ENCODE measurements at regions not wholly inside any gene's neighbourhood (a gene's known extent, or its start where the extent isn't known, plus 50 kb on each side); places are given as distances from the start of the nearest gene placed in this dataset.

- Mint-ChIP-seq H3K27ac (no peak overlapping the region), H3K36me3 (no peaks in the 10 kb centered on the region), H3K27me3 (peaks cover 3 to 5% of the 10 kb centered on the region in 2 donors), H3K4me1 (no peaks in the 10 kb centered on the region), H3K4me3 (no peak overlapping the region), H3K9me3 (no peaks in the 10 kb centered on the region)
- no peak for DNase-seq
- Histone ChIP-seq H3K4me1 (ENCODE audit: insufficient read depth, low read length) (no peaks in the 10 kb centered on the region), H3K9me3 (ENCODE audit: low read length) (no peaks in the 10 kb centered on the region), H3K27ac (ENCODE audit: low read depth, low read length) (no peak overlapping the region), H3K27me3 (ENCODE audit: insufficient read depth, low read length, poor library complexity, severe bottlenecking) (no peaks in the 10 kb centered on the region), H3K36me3 (ENCODE audit: insufficient read depth, low read length) (no peaks in the 10 kb centered on the region), H3K4me3 (ENCODE audit: low read length) (no peak overlapping the region)
- POLR2A ChIA-PET = no interaction called here
- CTCF ChIA-PET = no interaction called here
Measured at GRCh38 chr12:59388694-59389093, 207.1 kb upstream of the SLC16A7 start.

- Histone ChIP-seq H3K4me1 (ENCODE audit: insufficient read depth, low read length) (no peaks in the 10 kb centered on the region), H3K4me3 (ENCODE audit: low read length) (no peak overlapping the region), H3K36me3 (ENCODE audit: insufficient read depth, low read length) (no peaks in the 10 kb centered on the region), H3K9me3 (ENCODE audit: low read length) (no peaks in the 10 kb centered on the region), H3K27me3 (ENCODE audit: insufficient read depth, low read length, poor library complexity, severe bottlenecking) (no peaks in the 10 kb centered on the region), H3K27ac (ENCODE audit: low read depth, low read length) (no peak overlapping the region)
- no peak overlapping the region for H3K4me3 Mint-ChIP-seq
- peaks cover 0 to 2% (median 0%) of the 10 kb centered on the region in 3 donors for H3K4me1 Mint-ChIP-seq
- ChIA-PET POLR2A (no interaction called here), CTCF (no interaction called here)
- no peaks in the 10 kb centered on the region for H3K36me3 Mint-ChIP-seq
- no peak for DNase-seq
- H3K27me3 Mint-ChIP-seq = peaks cover 3 to 5% of the 10 kb centered on the region in 2 donors
- no peaks in the 10 kb centered on the region for H3K9me3 Mint-ChIP-seq
- H3K27ac Mint-ChIP-seq = no peak overlapping the region
Measured at GRCh38 chr12:59388176-59388575, 207.7 kb upstream of the SLC16A7 start.

GRCh38 chr12:59386236-59386635 is 209.6 kb upstream of the SLC16A7 start:
- ChIA-PET POLR2A (no interaction called here), CTCF (no interaction called here)
- Mint-ChIP-seq H3K27me3 (peaks cover 2 to 5% of the 10 kb centered on the region in 2 donors), H3K27ac (no peak overlapping the region), H3K4me1 (peaks cover 0 to 8% (median 4%) of the 10 kb centered on the region in 3 donors), H3K4me3 (no peak overlapping the region), H3K9me3 (no peaks in the 10 kb centered on the region), H3K36me3 (no peaks in the 10 kb centered on the region)
- Histone ChIP-seq H3K27me3 (ENCODE audit: insufficient read depth, low read length, poor library complexity, severe bottlenecking) (no peaks in the 10 kb centered on the region), H3K9me3 (ENCODE audit: low read length) (no peaks in the 10 kb centered on the region), H3K4me1 (ENCODE audit: insufficient read depth, low read length) (no peaks in the 10 kb centered on the region), H3K36me3 (ENCODE audit: insufficient read depth, low read length) (no peaks in the 10 kb centered on the region), H3K27ac (ENCODE audit: low read depth, low read length) (no peak overlapping the region), H3K4me3 (ENCODE audit: low read length) (no peak overlapping the region)
- no peak for DNase-seq

- no peaks in the 10 kb centered on the region for H3K9me3 ChIP-seq (ENCODE audit: low read length)
- no peaks in the 10 kb centered on the region for H3K36me3 ChIP-seq (ENCODE audit: insufficient read depth, low read length)
- Mint-ChIP-seq H3K27me3 (no peaks in the 10 kb centered on the region), H3K4me3 (peak overlapping the region in 2 of 7 donors; percentile 1 to 69), H3K9me3 (no peaks in the 10 kb centered on the region), H3K36me3 (no peaks in the 10 kb centered on the region), H3K4me1 (peaks cover 0 to 8% (median 4%) of the 10 kb centered on the region in 3 donors), H3K27ac (no peak overlapping the region)
- no peaks in the 10 kb centered on the region for H3K4me1 ChIP-seq (ENCODE audit: insufficient read depth, low read length)
- no peaks in the 10 kb centered on the region for H3K27me3 ChIP-seq (ENCODE audit: insufficient read depth, low read length, poor library complexity, severe bottlenecking)
- CTCF ChIA-PET = no interaction called here
- DNase-seq = no peak
- POLR2A ChIA-PET = no interaction called here
- no peak overlapping the region for H3K4me3 ChIP-seq (ENCODE audit: low read length)
- no peak overlapping the region for H3K27ac ChIP-seq (ENCODE audit: low read depth, low read length)
Measured at GRCh38 chr12:59383079-59383822, 212.6 kb upstream of the SLC16A7 start.

- H3K27ac Mint-ChIP-seq = no peak overlapping the region
Measured at GRCh38 chr12:59382282-59383078, 213.3 kb upstream of the SLC16A7 start.

GRCh38 chr12:59381106-59381505 is 214.7 kb upstream of the SLC16A7 start:
- H3K27ac Mint-ChIP-seq = no peak overlapping the region
- H3K9me3 Mint-ChIP-seq = no peaks in the 10 kb centered on the region
- no peaks in the 10 kb centered on the region for H3K27me3 Mint-ChIP-seq
- Histone ChIP-seq H3K4me3 (ENCODE audit: low read length) (no peak overlapping the region), H3K27ac (ENCODE audit: low read depth, low read length) (no peak overlapping the region), H3K4me1 (ENCODE audit: insufficient read depth, low read length) (no peaks in the 10 kb centered on the region), H3K27me3 (ENCODE audit: insufficient read depth, low read length, poor library complexity, severe bottlenecking) (no peaks in the 10 kb centered on the region), H3K9me3 (ENCODE audit: low read length) (no peaks in the 10 kb centered on the region), H3K36me3 (ENCODE audit: insufficient read depth, low read length) (no peaks in the 10 kb centered on the region)
- H3K36me3 Mint-ChIP-seq = no peaks in the 10 kb centered on the region
- no peak overlapping the region for H3K4me3 Mint-ChIP-seq
- ChIA-PET POLR2A (no interaction called here), CTCF (no interaction called here)
- DNase-seq = no peak
- H3K4me1 Mint-ChIP-seq = peaks cover 0 to 8% (median 4%) of the 10 kb centered on the region in 3 donors

More at GRCh38 chr12:59382282-59383078, 213.3 kb upstream of the SLC16A7 start:
- Histone ChIP-seq H3K27ac (ENCODE audit: low read depth, low read length) (no peak overlapping the region), H3K4me1 (ENCODE audit: insufficient read depth, low read length) (no peaks in the 10 kb centered on the region), H3K36me3 (ENCODE audit: insufficient read depth, low read length) (no peaks in the 10 kb centered on the region), H3K27me3 (ENCODE audit: insufficient read depth, low read length, poor library complexity, severe bottlenecking) (no peaks in the 10 kb centered on the region), H3K9me3 (ENCODE audit: low read length) (no peaks in the 10 kb centered on the region), H3K4me3 (ENCODE audit: low read length) (no peak overlapping the region)
- no peaks in the 10 kb centered on the region for H3K27me3 Mint-ChIP-seq
- H3K9me3 Mint-ChIP-seq = no peaks in the 10 kb centered on the region
- peak overlapping the region in 2 of 7 donors; percentile 1 to 69 for H3K4me3 Mint-ChIP-seq
- H3K4me1 Mint-ChIP-seq = peaks cover 0 to 8% (median 4%) of the 10 kb centered on the region in 3 donors
- DNase-seq = no peak
- CTCF ChIA-PET = no interaction called here
- POLR2A ChIA-PET = no interaction called here
- no peaks in the 10 kb centered on the region for H3K36me3 Mint-ChIP-seq

GRCh38 chr12:59375633-59376032 is 220.2 kb upstream of the SLC16A7 start:
- Mint-ChIP-seq H3K27ac (no peak overlapping the region), H3K9me3 (no peaks in the 10 kb centered on the region), H3K4me1 (no peaks in the 10 kb centered on the region), H3K4me3 (no peak overlapping the region), H3K27me3 (peaks cover 0 to 4% of the 10 kb centered on the region in 2 donors), H3K36me3 (no peaks in the 10 kb centered on the region)
- POLR2A ChIA-PET = no interaction called here
- H3K4me1 ChIP-seq (ENCODE audit: insufficient read depth, low read length) = no peaks in the 10 kb centered on the region
- no peaks in the 10 kb centered on the region for H3K27me3 ChIP-seq (ENCODE audit: insufficient read depth, low read length, poor library complexity, severe bottlenecking)
- H3K36me3 ChIP-seq (ENCODE audit: insufficient read depth, low read length) = no peaks in the 10 kb centered on the region
- H3K27ac ChIP-seq (ENCODE audit: low read depth, low read length) = no peak overlapping the region
- no peak for DNase-seq
- H3K4me3 ChIP-seq (ENCODE audit: low read length) = no peak overlapping the region
- CTCF ChIA-PET = no interaction called here
- no peaks in the 10 kb centered on the region for H3K9me3 ChIP-seq (ENCODE audit: low read length)

GRCh38 chr12:59374783-59375182 is 221.0 kb upstream of the SLC16A7 start:
- no peak overlapping the region for H3K4me3 ChIP-seq (ENCODE audit: low read length)
- H3K27ac Mint-ChIP-seq = no peak overlapping the region
- peaks cover 0 to 4% of the 10 kb centered on the region in 2 donors for H3K27me3 Mint-ChIP-seq
- no peaks in the 10 kb centered on the region for H3K4me1 ChIP-seq (ENCODE audit: insufficient read depth, low read length)
- no peak overlapping the region for H3K4me3 Mint-ChIP-seq
- H3K9me3 Mint-ChIP-seq = no peaks in the 10 kb centered on the region
- H3K4me1 Mint-ChIP-seq = no peaks in the 10 kb centered on the region
- ChIA-PET POLR2A (no interaction called here), CTCF (no interaction called here)
- H3K27me3 ChIP-seq (ENCODE audit: insufficient read depth, low read length, poor library complexity, severe bottlenecking) = no peaks in the 10 kb centered on the region
- no peaks in the 10 kb centered on the region for H3K36me3 Mint-ChIP-seq
- DNase-seq = no peak
- H3K27ac ChIP-seq (ENCODE audit: low read depth, low read length) = no peak overlapping the region
- H3K9me3 ChIP-seq (ENCODE audit: low read length) = no peaks in the 10 kb centered on the region
- H3K36me3 ChIP-seq (ENCODE audit: insufficient read depth, low read length) = no peaks in the 10 kb centered on the region

Data from CD8-positive, alpha-beta memory T cell (primary cell).